GM20000 (cell line): ENCODE measurements at regions not wholly inside any gene's neighbourhood (a gene's known extent, or its start where the extent isn't known, plus 50 kb on each side); places are given as distances from the start of the nearest gene placed in this dataset.

Experiments used
- DNase-seq: peaks from one replicate; pipeline ENCODE4 v3.0.0; 2012; ENCODE audit warnings: low spot score
- TF ChIP-seq, protein P1 (sequence below): IDR thresholded peaks from 2 replicates; pipeline ENCODE4 v1.5.1; 2012; ENCODE audit warnings: mild to moderate bottlenecking, control low read depth; ENCODE audit errors: extremely low read depth, missing control alignments

DNA sequence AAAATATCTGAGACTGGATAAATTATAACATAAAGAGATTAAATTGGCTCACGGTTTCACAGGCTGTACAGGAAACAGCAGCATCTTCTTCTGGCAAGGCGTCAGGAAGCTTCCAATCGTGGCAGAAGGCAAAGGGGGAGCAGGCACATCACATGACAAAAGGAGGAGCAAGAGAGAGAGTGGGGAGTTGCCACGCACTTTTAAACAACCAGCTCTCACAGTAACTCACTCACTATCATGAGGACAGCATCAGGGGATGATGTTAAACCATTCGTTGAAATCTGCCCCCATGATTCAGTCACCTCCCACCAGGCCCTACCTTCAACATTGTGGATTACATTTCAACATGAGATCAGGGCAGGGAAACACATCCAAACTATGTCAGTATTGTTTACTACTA is 114.5 kb upstream of the SPATA16 start:
- DNase-seq = no peak
- TF ChIP-seq, protein P1, sequence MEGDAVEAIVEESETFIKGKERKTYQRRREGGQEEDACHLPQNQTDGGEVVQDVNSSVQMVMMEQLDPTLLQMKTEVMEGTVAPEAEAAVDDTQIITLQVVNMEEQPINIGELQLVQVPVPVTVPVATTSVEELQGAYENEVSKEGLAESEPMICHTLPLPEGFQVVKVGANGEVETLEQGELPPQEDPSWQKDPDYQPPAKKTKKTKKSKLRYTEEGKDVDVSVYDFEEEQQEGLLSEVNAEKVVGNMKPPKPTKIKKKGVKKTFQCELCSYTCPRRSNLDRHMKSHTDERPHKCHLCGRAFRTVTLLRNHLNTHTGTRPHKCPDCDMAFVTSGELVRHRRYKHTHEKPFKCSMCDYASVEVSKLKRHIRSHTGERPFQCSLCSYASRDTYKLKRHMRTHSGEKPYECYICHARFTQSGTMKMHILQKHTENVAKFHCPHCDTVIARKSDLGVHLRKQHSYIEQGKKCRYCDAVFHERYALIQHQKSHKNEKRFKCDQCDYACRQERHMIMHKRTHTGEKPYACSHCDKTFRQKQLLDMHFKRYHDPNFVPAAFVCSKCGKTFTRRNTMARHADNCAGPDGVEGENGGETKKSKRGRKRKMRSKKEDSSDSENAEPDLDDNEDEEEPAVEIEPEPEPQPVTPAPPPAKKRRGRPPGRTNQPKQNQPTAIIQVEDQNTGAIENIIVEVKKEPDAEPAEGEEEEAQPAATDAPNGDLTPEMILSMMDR = no peak

DNA sequence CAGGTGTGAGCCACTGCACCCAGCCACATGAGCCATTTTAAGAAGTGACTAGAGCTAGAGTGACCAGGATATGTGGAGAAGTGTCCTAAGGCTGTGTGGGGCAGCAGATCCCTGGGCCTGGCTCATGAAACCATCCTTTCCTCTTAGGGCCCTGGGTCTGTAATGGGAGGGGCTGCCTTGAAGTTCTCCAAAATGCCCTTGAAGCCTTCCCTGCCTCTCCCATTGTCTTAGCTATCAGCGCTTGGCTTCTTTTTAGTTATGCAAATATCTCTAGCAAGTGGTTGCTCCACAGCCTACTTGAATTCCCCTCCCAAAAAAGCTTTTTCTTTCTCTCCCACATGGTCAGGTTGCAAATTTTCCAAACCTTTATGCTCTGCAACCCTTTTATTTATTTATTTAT is 112.4 kb upstream of the SPATA16 start:
- TF ChIP-seq, protein P1 = no peak
- DNase-seq = no peak

DNA sequence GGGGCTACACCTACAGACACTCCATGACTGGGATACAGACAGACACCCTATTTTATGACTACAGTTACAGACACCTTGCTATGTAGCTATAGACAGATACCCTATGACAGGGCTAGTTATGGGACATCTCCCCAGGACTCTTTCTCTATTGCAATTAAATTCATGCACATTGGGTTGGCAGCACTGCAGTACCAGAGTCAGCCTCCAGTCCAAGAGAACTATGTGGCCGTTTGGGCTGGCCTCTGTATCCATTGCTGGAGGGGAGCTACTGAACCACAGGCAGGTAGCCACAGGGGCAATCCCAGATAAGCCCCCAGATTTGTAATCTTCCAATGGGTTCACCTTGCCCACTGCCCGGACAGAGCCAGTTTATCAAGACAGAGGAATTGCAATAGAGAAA is 108.4 kb upstream of the SPATA16 start:
- TF ChIP-seq, protein P1 = no peak
- no peak for DNase-seq

DNA sequence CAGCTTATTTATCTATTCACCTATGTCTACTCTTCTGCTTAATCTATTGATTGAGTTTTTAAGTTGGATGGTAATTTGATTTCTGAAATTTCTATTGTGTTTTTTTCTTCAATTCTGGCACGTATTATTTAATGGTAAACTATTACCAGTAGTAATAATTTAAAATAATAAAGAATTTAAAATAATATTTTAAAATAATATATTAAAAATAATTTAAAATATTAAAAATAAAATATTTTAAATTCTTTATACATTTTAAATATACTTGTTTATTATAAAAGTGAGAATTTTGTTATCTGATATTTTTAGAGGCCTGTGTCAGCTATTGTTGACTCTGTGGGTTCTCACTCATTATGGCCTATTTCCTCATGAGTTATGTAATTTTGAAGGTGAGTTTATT is 100.7 kb upstream of the SPATA16 start:
- TF ChIP-seq, protein P1 = no peak
- no peak for DNase-seq

DNA sequence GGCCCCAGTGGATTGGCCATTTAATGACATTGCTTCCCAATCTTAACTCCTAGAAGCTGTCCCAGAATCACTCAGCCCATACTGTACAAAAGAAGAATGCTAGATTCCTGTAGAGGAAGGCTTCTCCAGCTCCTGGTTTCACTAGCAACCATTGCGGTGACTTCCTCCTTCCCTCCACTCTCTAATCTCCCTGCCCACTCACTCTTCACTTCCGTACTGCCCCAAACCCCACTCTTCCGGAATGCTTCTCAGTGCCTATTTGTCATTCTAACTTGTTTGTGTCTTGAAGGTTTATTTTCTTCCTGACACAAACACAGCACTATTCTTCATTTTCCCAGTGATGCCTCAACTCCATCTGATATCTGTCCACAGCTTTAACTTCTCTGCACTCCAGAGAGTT is 97.1 kb upstream of the SPATA16 start:
- no peak for DNase-seq
- TF ChIP-seq, protein P1 = no peak

DNA sequence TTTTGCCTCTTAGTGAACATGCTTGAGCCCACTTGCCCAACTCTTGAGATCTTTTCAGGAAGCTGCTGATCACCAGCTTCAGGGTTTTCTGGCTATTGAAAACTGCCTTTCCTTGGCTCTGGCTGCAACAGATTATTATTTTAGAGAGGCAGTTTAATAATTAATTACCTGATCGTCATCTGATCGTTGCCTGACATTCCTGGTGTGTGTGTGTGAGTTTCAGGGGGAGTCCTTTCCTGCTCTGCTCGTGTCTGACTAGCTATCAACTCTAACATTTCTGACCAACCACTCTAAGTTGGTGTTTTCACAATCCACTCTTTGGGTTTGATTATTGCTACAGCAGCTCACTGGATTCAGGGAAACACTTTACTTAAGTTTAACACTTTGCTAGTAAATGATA is 84.3 kb upstream of the SPATA16 start:
- TF ChIP-seq, protein P1 = no peak
- no peak for DNase-seq

GRCh38 chr3:173221010-173221409 is 80.0 kb upstream of the SPATA16 start:
- TF ChIP-seq, protein P1 = no peak

More at GRCh38 chr3:173221010-173221409, 80.0 kb upstream of the SPATA16 start:
- no peak for DNase-seq
